HepG2 (cell line): ENCODE measurements at regions not wholly inside any gene's neighbourhood (a gene's known extent, or its start where the extent isn't known, plus 50 kb on each side); places are given as distances from the start of the nearest gene placed in this dataset.

Experiments
- DNMT1 ChIP-seq: sonication (generic); formaldehyde crosslinking; IDR thresholded peaks from 2 replicates; pipeline ENCODE4 v1.5.1; 2020; ENCODE audit warnings: mild to moderate bottlenecking, missing genetic modification reagents
- FOXO1 ChIP-seq: sonication (generic); formaldehyde crosslinking; IDR thresholded peaks from 2 replicates; pipeline ENCODE4 v1.4.0; 2020; ENCODE audit warnings: missing genetic modification reagents
- HIC2 ChIP-seq: sonication (generic); formaldehyde crosslinking; IDR thresholded peaks from 2 replicates; pipeline ENCODE4 v1.9.0; 2022; ENCODE audit warnings: low read depth, missing genetic modification reagents
- HNF1A ChIP-seq, 2 experiments: sonication (generic) in 1 of 2; formaldehyde crosslinking in 1 of 2; IDR thresholded peaks; 2 replicates each; pipeline versions ENCODE4 v1.4.0 to v1.6.1; 2016 to 2020; ENCODE audit warnings: borderline replicate concordance in 1 of 2, low read depth in 1 of 2, mild to moderate bottlenecking in 1 of 2, missing genetic modification reagents in 1 of 2
- HOXD1 ChIP-seq: sonication (generic); formaldehyde crosslinking; IDR thresholded peaks from 2 replicates; pipeline ENCODE4 v1.5.0; 2020; ENCODE audit warnings: missing genetic modification reagents
- MXI1 ChIP-seq: IDR thresholded peaks from 3 replicates; pipeline ENCODE4 v1.6.1; 2012; ENCODE audit warnings: low read depth, low read length, inconsistent platforms, borderline replicate concordance
- NFRKB ChIP-seq: fragments of 450-650 bp; IDR thresholded peaks from 2 replicates; pipeline ENCODE4 v1.6.1; 2017
- PAWR ChIP-seq: sonication (generic); formaldehyde crosslinking; IDR thresholded peaks from 2 replicates; pipeline ENCODE4 v1.4.0; 2020; ENCODE audit warnings: missing genetic modification reagents, mild to moderate bottlenecking, borderline replicate concordance
- RCOR2 ChIP-seq: IDR thresholded peaks from 2 replicates; pipeline ENCODE4 v1.6.1; 2016; ENCODE audit warnings: missing biosample characterization, missing genetic modification reagents
- RFXAP ChIP-seq: sonication (generic); formaldehyde crosslinking; IDR thresholded peaks from 2 replicates; pipeline ENCODE4 v1.4.0; 2020; ENCODE audit warnings: missing genetic modification reagents, borderline replicate concordance
- SKI ChIP-seq: fragments of 450-650 bp; IDR thresholded peaks from one replicate; pipeline ENCODE4 v1.6.1; 2018; ENCODE audit warnings: mild to moderate bottlenecking; ENCODE audit not compliant: partially characterized antibody
- SPEN ChIP-seq: sonication (generic); formaldehyde crosslinking; IDR thresholded peaks from 2 replicates; pipeline ENCODE4 v1.5.1; 2020; ENCODE audit warnings: low read depth, mild to moderate bottlenecking, missing genetic modification reagents
- ZFP37 ChIP-seq: sonication (generic); formaldehyde crosslinking; IDR thresholded peaks from 2 replicates; pipeline ENCODE4 v1.4.0; 2020; ENCODE audit warnings: missing genetic modification reagents, borderline replicate concordance
- ZFP41 ChIP-seq: sonication (generic); formaldehyde crosslinking; IDR thresholded peaks from 2 replicates; pipeline ENCODE4 v1.4.0; 2020; ENCODE audit warnings: mild to moderate bottlenecking, missing genetic modification reagents, borderline replicate concordance
- ZFP90 ChIP-seq: sonication (generic); formaldehyde crosslinking; IDR thresholded peaks from 2 replicates; pipeline ENCODE4 v1.8.0; 2022; ENCODE audit warnings: missing genetic modification reagents, mild to moderate bottlenecking, inconsistent platforms, borderline replicate concordance
- ZNF205 ChIP-seq: IDR thresholded peaks from 2 replicates; pipeline ENCODE4 v1.6.1; 2018; ENCODE audit warnings: missing biosample characterization, missing genetic modification reagents
- ZNF34 ChIP-seq: sonication (generic); formaldehyde crosslinking; IDR thresholded peaks from 2 replicates; pipeline ENCODE4 v1.4.0; 2020; ENCODE audit warnings: mild to moderate bottlenecking, missing genetic modification reagents, borderline replicate concordance
- ZNF761 ChIP-seq: sonication (generic); formaldehyde crosslinking; conservative IDR thresholded peaks from 2 replicates; pipeline ENCODE4 v1.4.0; 2020; ENCODE audit warnings: mild to moderate bottlenecking, missing genetic modification reagents
- ZSCAN22 ChIP-seq: sonication (generic); formaldehyde crosslinking; IDR thresholded peaks from 2 replicates; pipeline ENCODE4 v1.4.0; 2020; ENCODE audit warnings: mild to moderate bottlenecking, missing genetic modification reagents
- ZSCAN9 ChIP-seq: IDR thresholded peaks from 2 replicates; pipeline ENCODE4 v1.6.1; 2016; ENCODE audit warnings: borderline replicate concordance
- TF ChIP-seq, protein P1 (sequence below): IDR thresholded peaks from 2 replicates; pipeline ENCODE4 v1.6.1; 2018; ENCODE audit warnings: missing genetic modification reagents, mild to moderate bottlenecking, missing compliant biosample characterization
- TF ChIP-seq, protein P2 (sequence below): IDR thresholded peaks from 2 replicates; pipeline ENCODE4 v1.6.1; 2016; ENCODE audit warnings: mild to moderate bottlenecking

DNA sequence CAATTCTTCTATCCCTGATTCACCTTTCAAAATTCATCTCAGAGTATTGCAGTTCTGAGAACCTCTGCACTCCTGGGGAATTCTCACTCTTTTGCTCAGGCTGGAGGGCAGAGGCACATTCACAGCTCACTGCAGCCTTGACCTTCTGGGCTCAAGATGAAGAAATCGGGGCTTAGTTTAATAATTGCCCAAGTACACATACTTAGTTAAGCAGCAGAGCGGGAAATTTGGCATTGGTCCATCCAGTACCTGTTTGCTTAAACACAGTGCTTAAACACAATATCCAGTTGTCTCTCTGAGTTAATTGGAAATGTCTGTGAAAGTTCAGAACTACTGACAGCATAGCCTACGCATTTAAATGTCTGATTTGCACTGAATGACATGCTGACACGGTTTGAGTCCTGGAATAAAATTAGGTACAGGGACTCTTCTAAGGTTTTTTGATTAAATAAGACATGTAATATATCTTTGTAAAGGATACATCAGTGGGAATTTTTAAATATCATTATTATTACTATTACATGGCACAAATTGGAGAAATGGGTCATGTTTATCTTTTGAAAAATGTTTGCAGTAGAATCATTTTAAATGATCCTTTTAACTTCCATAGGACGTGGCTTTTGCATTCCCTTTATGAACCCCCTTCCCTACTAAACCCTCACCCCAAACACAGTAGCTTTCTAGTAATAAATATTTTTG is 337.4 kb downstream of the SRGAP2C start (continued):
- TF ChIP-seq HNF1A (IDR thresholded peaks at IDR 0.05; ENCODE audit: low read depth), result peak; percentile 97
- peak; percentile 99 for TF ChIP-seq HNF1A (CRISPR knock-in tag; IDR thresholded peaks at IDR 0.05; ENCODE audit: borderline replicate concordance)
- TF ChIP-seq ZSCAN9 (CRISPR knock-in tag), result peak; percentile 85; the same call in 1 of the 2 replicates
- TF ChIP-seq PAWR, result no peak
- TF ChIP-seq ZFP90 (CRISPR knock-in tag), result peak; percentile 97
- TF ChIP-seq RFXAP (CRISPR knock-in tag), result 0 out of 2 replicates have a peak, but pooled peaks have one; percentile 42
- TF ChIP-seq HIC2, result 0 out of 2 replicates have a peak, but pooled peaks have one; percentile 30
- no peak for TF ChIP-seq DNMT1
- peak; percentile 44; the same call in 1 of the 2 replicates for TF ChIP-seq SPEN (CRISPR knock-in tag)
- no peak for TF ChIP-seq ZFP41 (CRISPR knock-in tag)
- TF ChIP-seq HOXD1, result peak; percentile 71; the same call in 1 of the 2 replicates
- TF ChIP-seq ZSCAN22 (CRISPR knock-in tag), result 0 out of 2 replicates have a peak, but pooled peaks have one; percentile 24
- TF ChIP-seq ZNF761, result no peak
- peak; percentile 53; the same call in 1 of the 2 replicates for TF ChIP-seq RCOR2 (CRISPR knock-in tag)
- TF ChIP-seq, protein P1, sequence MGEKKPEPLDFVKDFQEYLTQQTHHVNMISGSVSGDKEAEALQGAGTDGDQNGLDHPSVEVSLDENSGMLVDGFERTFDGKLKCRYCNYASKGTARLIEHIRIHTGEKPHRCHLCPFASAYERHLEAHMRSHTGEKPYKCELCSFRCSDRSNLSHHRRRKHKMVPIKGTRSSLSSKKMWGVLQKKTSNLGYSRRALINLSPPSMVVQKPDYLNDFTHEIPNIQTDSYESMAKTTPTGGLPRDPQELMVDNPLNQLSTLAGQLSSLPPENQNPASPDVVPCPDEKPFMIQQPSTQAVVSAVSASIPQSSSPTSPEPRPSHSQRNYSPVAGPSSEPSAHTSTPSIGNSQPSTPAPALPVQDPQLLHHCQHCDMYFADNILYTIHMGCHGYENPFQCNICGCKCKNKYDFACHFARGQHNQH, result peak; percentile 76
- TF ChIP-seq ZNF34 (CRISPR knock-in tag), result no peak
- peak; percentile 79 for TF ChIP-seq FOXO1 (CRISPR knock-in tag)
- peak; percentile 73 for TF ChIP-seq SKI
- TF ChIP-seq ZNF205, result peak; percentile 65
- TF ChIP-seq MXI1, result no peak
- TF ChIP-seq ZFP37, result no peak
- no peak for TF ChIP-seq NFRKB
- TF ChIP-seq, protein P2, sequence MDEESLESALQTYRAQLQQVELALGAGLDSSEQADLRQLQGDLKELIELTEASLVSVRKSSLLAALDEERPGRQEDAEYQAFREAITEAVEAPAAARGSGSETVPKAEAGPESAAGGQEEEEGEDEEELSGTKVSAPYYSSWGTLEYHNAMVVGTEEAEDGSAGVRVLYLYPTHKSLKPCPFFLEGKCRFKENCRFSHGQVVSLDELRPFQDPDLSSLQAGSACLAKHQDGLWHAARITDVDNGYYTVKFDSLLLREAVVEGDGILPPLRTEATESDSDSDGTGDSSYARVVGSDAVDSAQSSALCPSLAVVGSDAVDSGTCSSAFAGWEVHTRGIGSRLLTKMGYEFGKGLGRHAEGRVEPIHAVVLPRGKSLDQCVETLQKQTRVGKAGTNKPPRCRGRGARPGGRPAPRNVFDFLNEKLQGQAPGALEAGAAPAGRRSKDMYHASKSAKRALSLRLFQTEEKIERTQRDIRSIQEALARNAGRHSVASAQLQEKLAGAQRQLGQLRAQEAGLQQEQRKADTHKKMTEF (CRISPR knock-in tag), result peak; percentile 86
